ENCODE measurements at regions not wholly inside any gene's neighbourhood (a gene's known extent, or its start where the extent isn't known, plus 50 kb on each side); places are given as distances from the start of the nearest gene placed in this dataset.

DNA sequence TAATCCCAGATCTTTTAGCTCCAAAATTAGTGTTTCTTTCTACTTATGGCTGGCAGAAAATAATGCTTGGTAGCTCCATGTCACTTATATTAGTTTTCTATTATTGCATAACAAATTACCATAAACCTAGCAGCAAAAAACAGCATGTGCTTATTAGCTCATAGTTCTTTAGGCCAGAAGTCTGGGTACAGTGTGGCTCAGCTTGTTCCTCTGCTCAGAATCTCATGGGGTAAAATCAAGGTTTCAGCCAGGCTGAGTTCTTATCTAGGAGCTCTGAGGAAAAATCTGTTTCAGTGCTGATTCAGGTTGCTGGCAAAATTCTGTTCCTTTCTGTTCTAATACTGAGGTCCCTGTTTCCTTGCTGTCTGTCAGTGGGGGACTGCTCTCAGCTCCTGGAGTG is 101.1 kb downstream of the CT47B1 start:
- TF ChIP-seq, protein P1, sequence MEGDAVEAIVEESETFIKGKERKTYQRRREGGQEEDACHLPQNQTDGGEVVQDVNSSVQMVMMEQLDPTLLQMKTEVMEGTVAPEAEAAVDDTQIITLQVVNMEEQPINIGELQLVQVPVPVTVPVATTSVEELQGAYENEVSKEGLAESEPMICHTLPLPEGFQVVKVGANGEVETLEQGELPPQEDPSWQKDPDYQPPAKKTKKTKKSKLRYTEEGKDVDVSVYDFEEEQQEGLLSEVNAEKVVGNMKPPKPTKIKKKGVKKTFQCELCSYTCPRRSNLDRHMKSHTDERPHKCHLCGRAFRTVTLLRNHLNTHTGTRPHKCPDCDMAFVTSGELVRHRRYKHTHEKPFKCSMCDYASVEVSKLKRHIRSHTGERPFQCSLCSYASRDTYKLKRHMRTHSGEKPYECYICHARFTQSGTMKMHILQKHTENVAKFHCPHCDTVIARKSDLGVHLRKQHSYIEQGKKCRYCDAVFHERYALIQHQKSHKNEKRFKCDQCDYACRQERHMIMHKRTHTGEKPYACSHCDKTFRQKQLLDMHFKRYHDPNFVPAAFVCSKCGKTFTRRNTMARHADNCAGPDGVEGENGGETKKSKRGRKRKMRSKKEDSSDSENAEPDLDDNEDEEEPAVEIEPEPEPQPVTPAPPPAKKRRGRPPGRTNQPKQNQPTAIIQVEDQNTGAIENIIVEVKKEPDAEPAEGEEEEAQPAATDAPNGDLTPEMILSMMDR (conservative IDR thresholded peaks at IDR 0.05; ENCODE audit: low read depth) = no peak
- CTCF ChIA-PET = no interaction called here
- DNase-seq (ENCODE audit: low spot score) = no peak
- POLR2A ChIA-PET (ENCODE audit: low non-redundant PET) = no interaction called here
- no peak overlapping the region for H3K27ac ChIP-seq

DNA sequence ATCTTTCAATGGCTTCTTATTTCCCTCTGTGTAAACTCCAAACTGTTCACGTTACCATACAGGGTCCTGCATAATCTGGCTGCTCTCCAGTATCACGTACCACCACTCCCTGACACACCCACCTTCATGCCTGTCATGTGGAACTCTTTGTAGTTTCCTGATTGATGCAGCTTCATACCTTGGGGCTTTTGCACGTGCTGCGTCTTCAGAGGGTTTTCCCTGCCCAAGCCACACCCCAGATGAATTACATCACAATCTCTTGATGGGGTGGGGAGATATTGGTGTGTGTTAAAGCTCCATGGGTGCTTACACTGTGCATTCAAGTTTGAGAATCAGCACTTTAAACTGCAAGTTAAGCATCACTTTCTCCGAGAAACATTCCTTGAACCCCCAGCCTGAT is 101.9 kb downstream of the CT47B1 start:
- CTCF ChIA-PET = no interaction called here
- H3K27ac ChIP-seq = no peak overlapping the region
- TF ChIP-seq, protein P1 (conservative IDR thresholded peaks at IDR 0.05; ENCODE audit: low read depth) = no peak
- POLR2A ChIA-PET (ENCODE audit: low non-redundant PET) = no interaction called here
- DNase-seq (ENCODE audit: low spot score) = no peak

DNA sequence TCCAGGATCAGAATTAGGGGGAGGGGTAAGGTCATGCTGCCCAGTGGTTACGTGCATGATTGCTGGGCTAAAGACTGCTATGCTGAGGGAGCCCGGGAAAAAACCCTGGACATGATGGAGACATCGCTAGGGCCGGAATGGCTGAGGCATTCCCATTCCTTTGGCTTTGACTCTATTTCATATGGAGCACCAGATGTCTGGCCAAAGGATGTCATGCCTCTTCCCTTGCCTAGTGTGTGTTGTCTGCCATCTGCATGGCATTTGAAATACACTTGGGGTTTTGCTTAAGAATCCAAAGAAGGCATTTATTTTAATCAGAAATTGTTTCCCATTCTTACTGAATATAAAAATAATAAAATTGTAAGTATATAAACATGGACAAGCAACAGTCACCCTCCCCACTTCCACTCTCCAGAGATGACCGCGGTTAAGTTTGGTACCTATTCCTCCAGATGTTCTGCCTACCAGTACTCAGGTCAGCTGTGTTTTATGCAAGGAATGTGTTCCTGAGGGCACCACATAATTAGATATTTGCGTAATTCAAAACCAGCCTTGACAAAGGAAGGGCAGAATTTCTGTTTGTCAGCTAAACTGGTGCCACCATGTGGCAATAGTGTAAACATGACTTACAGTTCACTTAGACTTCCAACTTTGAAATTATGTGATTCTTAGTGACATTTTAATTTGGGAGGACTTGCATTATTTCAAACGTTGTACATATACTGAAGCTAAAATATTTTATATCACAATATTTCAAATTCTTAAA is 105.9 kb downstream of the CT47B1 start:
- POLR2A ChIA-PET (ENCODE audit: low non-redundant PET) = no interaction called here
- no peak overlapping the region for H3K27ac ChIP-seq
- CTCF ChIA-PET = interaction anchor here (0.5 to 0.9 kb wide), 5 partner anchors 52 to 810 kb away, joined by 3 to 4 read pairs (median 3); no protein-coding TSS in a partner anchor
- TF ChIP-seq, protein P1 (conservative IDR thresholded peaks at IDR 0.05; ENCODE audit: low read depth) = peak; percentile 33; the same call in 1 of the 2 replicates
- DNase-seq (ENCODE audit: low spot score) = peak; percentile 26

DNA sequence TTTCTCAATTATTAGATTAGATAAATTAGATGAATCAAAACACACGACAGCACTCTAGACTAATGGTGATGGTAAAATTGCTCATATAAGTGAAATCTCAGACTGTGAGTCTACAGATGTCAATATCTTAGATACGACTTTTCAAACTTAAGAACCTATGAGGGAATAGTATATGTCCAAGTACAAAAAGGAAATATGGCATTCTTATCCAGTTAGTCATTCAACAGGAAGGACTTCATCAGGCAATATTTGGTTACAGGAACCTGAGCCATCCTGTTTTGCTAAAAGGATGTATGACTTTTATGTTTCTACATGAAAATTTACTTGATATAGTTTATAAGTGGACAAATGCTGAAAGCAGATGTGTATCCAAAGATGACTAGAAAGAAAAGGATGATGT is 107.0 kb downstream of the CT47B1 start:
- no peak for DNase-seq (ENCODE audit: low spot score)
- TF ChIP-seq, protein P1 (conservative IDR thresholded peaks at IDR 0.05; ENCODE audit: low read depth) = no peak
- ChIA-PET CTCF (no interaction called here), POLR2A (ENCODE audit: low non-redundant PET) (no interaction called here)
- H3K27ac ChIP-seq = no peak overlapping the region

DNA sequence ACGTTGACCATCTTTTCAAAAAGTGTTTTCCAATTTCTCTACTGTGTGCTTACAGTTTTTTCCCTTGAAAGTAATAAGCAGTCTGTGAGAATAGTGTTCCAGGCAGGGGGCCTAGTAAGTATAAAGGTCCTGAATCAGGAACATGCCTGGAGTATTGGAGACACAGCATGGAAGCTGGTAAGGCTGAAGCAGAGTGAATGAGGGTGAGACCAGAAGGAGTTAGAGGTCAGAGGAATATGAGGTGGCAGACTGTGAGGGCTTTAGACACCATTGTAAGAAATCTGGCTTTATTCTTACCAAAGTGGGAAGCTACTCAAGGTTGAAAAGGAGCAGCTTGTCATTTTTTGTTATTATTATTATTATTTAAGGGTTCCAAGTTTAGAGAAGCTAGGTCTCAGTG is 107.4 kb downstream of the CT47B1 start:
- H3K27ac ChIP-seq = no peak overlapping the region
- ChIA-PET POLR2A (ENCODE audit: low non-redundant PET) (no interaction called here), CTCF (no interaction called here)
- DNase-seq (ENCODE audit: low spot score) = no peak
- TF ChIP-seq, protein P1 (conservative IDR thresholded peaks at IDR 0.05; ENCODE audit: low read depth) = no peak

DNA sequence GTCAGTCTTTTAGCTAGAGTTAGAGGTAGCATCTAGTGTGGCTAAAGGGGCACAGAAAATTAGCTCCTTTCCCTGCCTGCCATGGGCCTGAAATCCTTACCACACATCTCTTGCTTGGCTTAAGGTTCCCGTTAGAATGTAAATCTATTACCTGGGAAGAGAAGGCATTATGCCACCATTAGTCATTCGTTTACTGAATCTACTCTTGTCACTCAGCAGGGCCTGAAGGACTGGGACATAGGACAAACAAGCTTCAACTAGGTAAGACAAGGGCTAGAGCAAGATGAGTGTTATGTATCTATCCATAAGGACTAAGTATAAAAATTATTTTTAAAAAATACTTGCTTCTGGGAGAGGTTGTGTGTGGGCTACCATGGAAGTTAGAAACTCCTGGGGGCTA is 112.4 kb downstream of the CT47B1 start:
- ChIA-PET CTCF (no interaction called here), POLR2A (ENCODE audit: low non-redundant PET) (no interaction called here)
- DNase-seq (ENCODE audit: low spot score) = no peak
- TF ChIP-seq, protein P1 (conservative IDR thresholded peaks at IDR 0.05; ENCODE audit: low read depth) = no peak
- no peak overlapping the region for H3K27ac ChIP-seq
